ENCODE measurements at regions not wholly inside any gene's neighbourhood (a gene's known extent, or its start where the extent isn't known, plus 50 kb on each side); places are given as distances from the start of the nearest gene placed in this dataset.

- Mint-ChIP-seq H3K36me3 (ENCODE audit: low read depth) (no peaks in the 10 kb centered on the region), H3K9me3 (no peaks in the 10 kb centered on the region), H3K27me3 (no peaks in the 10 kb centered on the region), H3K4me1 (ENCODE audit: low read depth) (no peaks in the 10 kb centered on the region), H3K4me3 (no peak overlapping the region), H3K27ac (no peak overlapping the region)
- intact Hi-C loops (cut with micrococcal nuclease), result no loop called here
These were observed 226.1 kb upstream of the GK2 start for GRCh38 chr4:79634111-79634510.

- H3K36me3 Mint-ChIP-seq (ENCODE audit: low read depth), result no peaks in the 10 kb centered on the region
- intact Hi-C loops (cut with micrococcal nuclease), result no loop called here
- no peak overlapping the region for H3K4me3 Mint-ChIP-seq
- H3K4me1 Mint-ChIP-seq (ENCODE audit: low read depth), result no peaks in the 10 kb centered on the region
- no peak overlapping the region for H3K27ac Mint-ChIP-seq
- no peaks in the 10 kb centered on the region for H3K27me3 Mint-ChIP-seq
- no peaks in the 10 kb centered on the region for H3K9me3 Mint-ChIP-seq
These were observed 224.1 kb upstream of the GK2 start for GRCh38 chr4:79632114-79632513.

- intact Hi-C loops (cut with micrococcal nuclease), result no loop called here
- H3K4me3 Mint-ChIP-seq, result no peak overlapping the region
- no peak overlapping the region for H3K27ac Mint-ChIP-seq
- no peaks in the 10 kb centered on the region for H3K27me3 Mint-ChIP-seq
- no peaks in the 10 kb centered on the region for H3K9me3 Mint-ChIP-seq
- no peaks in the 10 kb centered on the region for H3K36me3 Mint-ChIP-seq (ENCODE audit: low read depth)
- no peaks in the 10 kb centered on the region for H3K4me1 Mint-ChIP-seq (ENCODE audit: low read depth)
These were observed 218.6 kb upstream of the GK2 start for GRCh38 chr4:79626611-79627010.

- no peaks in the 10 kb centered on the region for H3K9me3 Mint-ChIP-seq
- H3K27me3 Mint-ChIP-seq, result no peaks in the 10 kb centered on the region
- no peaks in the 10 kb centered on the region for H3K4me1 Mint-ChIP-seq (ENCODE audit: low read depth)
- no peaks in the 10 kb centered on the region for H3K36me3 Mint-ChIP-seq (ENCODE audit: low read depth)
- intact Hi-C loops (cut with micrococcal nuclease), result no loop called here
- no peak overlapping the region for H3K4me3 Mint-ChIP-seq
- no peak overlapping the region for H3K27ac Mint-ChIP-seq
These were observed 218.1 kb upstream of the GK2 start for GRCh38 chr4:79626101-79626500.

GRCh38 chr4:79625361-79625760 lies 217.3 kb upstream of the GK2 start:
- no peaks in the 10 kb centered on the region for H3K36me3 Mint-ChIP-seq (ENCODE audit: low read depth)
- no peaks in the 10 kb centered on the region for H3K9me3 Mint-ChIP-seq

GRCh38 chr4:79623021-79623870 lies 215.2 kb upstream of the GK2 start:
- Mint-ChIP-seq H3K27me3 (no peaks in the 10 kb centered on the region), H3K9me3 (no peaks in the 10 kb centered on the region), H3K4me3 (no peak overlapping the region), H3K4me1 (ENCODE audit: low read depth) (no peaks in the 10 kb centered on the region), H3K27ac (no peak overlapping the region), H3K36me3 (ENCODE audit: low read depth) (no peaks in the 10 kb centered on the region)
- intact Hi-C loops (cut with micrococcal nuclease), result no loop called here

More at GRCh38 chr4:79625361-79625760, 217.3 kb upstream of the GK2 start:
- intact Hi-C loops (cut with micrococcal nuclease), result no loop called here
- no peak overlapping the region for H3K4me3 Mint-ChIP-seq
- no peaks in the 10 kb centered on the region for H3K4me1 Mint-ChIP-seq (ENCODE audit: low read depth)
- H3K27me3 Mint-ChIP-seq, result no peaks in the 10 kb centered on the region
- H3K27ac Mint-ChIP-seq, result no peak overlapping the region

- H3K4me3 Mint-ChIP-seq, result no peak overlapping the region
- H3K27me3 Mint-ChIP-seq, result no peaks in the 10 kb centered on the region
- H3K9me3 Mint-ChIP-seq, result no peaks in the 10 kb centered on the region
- no peaks in the 10 kb centered on the region for H3K36me3 Mint-ChIP-seq (ENCODE audit: low read depth)
- no peaks in the 10 kb centered on the region for H3K4me1 Mint-ChIP-seq (ENCODE audit: low read depth)
- intact Hi-C loops (cut with micrococcal nuclease), result no loop called here
- H3K27ac Mint-ChIP-seq, result no peak overlapping the region
These were observed 213.0 kb upstream of the GK2 start for GRCh38 chr4:79621061-79621460.

- no peaks in the 10 kb centered on the region for H3K9me3 Mint-ChIP-seq
- no peaks in the 10 kb centered on the region for H3K27me3 Mint-ChIP-seq
- intact Hi-C loops (cut with micrococcal nuclease), result no loop called here
- no peaks in the 10 kb centered on the region for H3K4me1 Mint-ChIP-seq (ENCODE audit: low read depth)
- no peak overlapping the region for H3K27ac Mint-ChIP-seq
- no peak overlapping the region for H3K4me3 Mint-ChIP-seq
- H3K36me3 Mint-ChIP-seq (ENCODE audit: low read depth), result no peaks in the 10 kb centered on the region
These were observed 212.6 kb upstream of the GK2 start for GRCh38 chr4:79620617-79621016.

GRCh38 chr4:79613269-79613935 lies 205.4 kb upstream of the GK2 start:
- H3K27me3 Mint-ChIP-seq, result no peaks in the 10 kb centered on the region
- no peaks in the 10 kb centered on the region for H3K9me3 Mint-ChIP-seq
- H3K4me3 Mint-ChIP-seq, result no peak overlapping the region
- no peak overlapping the region for H3K27ac Mint-ChIP-seq
- no peaks in the 10 kb centered on the region for H3K36me3 Mint-ChIP-seq (ENCODE audit: low read depth)
- no peaks in the 10 kb centered on the region for H3K4me1 Mint-ChIP-seq (ENCODE audit: low read depth)
- intact Hi-C loops (cut with micrococcal nuclease), result no loop called here

GRCh38 chr4:79611026-79611425 lies 203.0 kb upstream of the GK2 start:
- Mint-ChIP-seq H3K36me3 (ENCODE audit: low read depth) (no peaks in the 10 kb centered on the region), H3K9me3 (no peaks in the 10 kb centered on the region), H3K27ac (no peak overlapping the region), H3K27me3 (no peaks in the 10 kb centered on the region), H3K4me3 (no peak overlapping the region), H3K4me1 (ENCODE audit: low read depth) (no peaks in the 10 kb centered on the region)
- intact Hi-C loops (cut with micrococcal nuclease), result no loop called here

- H3K27me3 Mint-ChIP-seq, result no peaks in the 10 kb centered on the region
- no peak overlapping the region for H3K27ac Mint-ChIP-seq
- intact Hi-C loops (cut with micrococcal nuclease), result no loop called here
These were observed 201.8 kb upstream of the GK2 start for GRCh38 chr4:79609817-79610216.

GRCh38 chr4:79607979-79608378 lies 200.0 kb upstream of the GK2 start:
- H3K4me1 Mint-ChIP-seq (ENCODE audit: low read depth), result peaks cover 6% of the 10 kb centered on the region
- intact Hi-C loops (cut with micrococcal nuclease), result no loop called here

More at GRCh38 chr4:79609817-79610216, 201.8 kb upstream of the GK2 start:
- H3K4me3 Mint-ChIP-seq, result no peak overlapping the region
- H3K36me3 Mint-ChIP-seq (ENCODE audit: low read depth), result no peaks in the 10 kb centered on the region
- H3K9me3 Mint-ChIP-seq, result no peaks in the 10 kb centered on the region
- H3K4me1 Mint-ChIP-seq (ENCODE audit: low read depth), result no peaks in the 10 kb centered on the region

GRCh38 chr4:79604152-79604551 lies 196.1 kb upstream of the GK2 start:
- Mint-ChIP-seq H3K4me1 (ENCODE audit: low read depth) (peaks cover 6% of the 10 kb centered on the region), H3K27ac (peak overlapping the region; percentile 71), H3K9me3 (peaks cover 26% of the 10 kb centered on the region), H3K27me3 (no peaks in the 10 kb centered on the region), H3K36me3 (ENCODE audit: low read depth) (no peaks in the 10 kb centered on the region), H3K4me3 (no peak overlapping the region)
- intact Hi-C loops (cut with micrococcal nuclease), result no loop called here

More at GRCh38 chr4:79607979-79608378, 200.0 kb upstream of the GK2 start:
- Mint-ChIP-seq H3K4me3 (no peak overlapping the region), H3K9me3 (no peaks in the 10 kb centered on the region), H3K36me3 (ENCODE audit: low read depth) (no peaks in the 10 kb centered on the region), H3K27ac (no peak overlapping the region), H3K27me3 (no peaks in the 10 kb centered on the region)

GRCh38 chr4:79603681-79604080 lies 195.7 kb upstream of the GK2 start:
- peak overlapping the region; percentile 71 for H3K27ac Mint-ChIP-seq
- H3K27me3 Mint-ChIP-seq, result no peaks in the 10 kb centered on the region
- intact Hi-C loops (cut with micrococcal nuclease), result no loop called here
- H3K4me1 Mint-ChIP-seq (ENCODE audit: low read depth), result peaks cover 6% of the 10 kb centered on the region
- H3K4me3 Mint-ChIP-seq, result no peak overlapping the region
- H3K36me3 Mint-ChIP-seq (ENCODE audit: low read depth), result no peaks in the 10 kb centered on the region
- H3K9me3 Mint-ChIP-seq, result peaks cover 26% of the 10 kb centered on the region

All from dendritic cell treated with granulocyte-macrophage colony-stimulating factor and Interleukin-4, amounts not matched to agents 40 ng/mL and 50 ng/mL, for 4 days (primary cell).